ENCODE measurements at regions not wholly inside any gene's neighbourhood (a gene's known extent, or its start where the extent isn't known, plus 50 kb on each side); places are given as distances from the start of the nearest gene placed in this dataset.

DNA sequence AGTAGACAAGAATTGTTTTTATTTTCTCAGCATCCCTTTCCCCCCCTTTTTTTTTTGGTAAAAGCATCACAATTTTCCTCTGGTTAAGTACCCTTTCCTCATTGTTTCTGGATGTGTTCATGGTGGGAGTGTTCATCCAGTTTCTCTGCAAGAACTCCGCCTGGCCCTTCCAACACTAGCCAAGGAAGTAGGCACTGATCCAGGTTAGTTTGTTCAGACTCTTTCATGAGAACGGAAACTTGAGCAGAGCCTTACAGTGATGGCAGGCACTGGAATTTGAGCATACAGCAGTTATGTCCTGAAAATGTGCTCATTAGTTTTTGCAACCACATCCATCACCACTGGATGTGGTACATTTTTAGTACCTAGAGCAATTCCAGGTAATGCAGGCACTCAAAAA is 336.1 kb upstream of the BOD1L1 start:
- no peak for DNase-seq (ENCODE audit: low spot score)
- intact Hi-C loops (cut with DNase I), result no loop called here

DNA sequence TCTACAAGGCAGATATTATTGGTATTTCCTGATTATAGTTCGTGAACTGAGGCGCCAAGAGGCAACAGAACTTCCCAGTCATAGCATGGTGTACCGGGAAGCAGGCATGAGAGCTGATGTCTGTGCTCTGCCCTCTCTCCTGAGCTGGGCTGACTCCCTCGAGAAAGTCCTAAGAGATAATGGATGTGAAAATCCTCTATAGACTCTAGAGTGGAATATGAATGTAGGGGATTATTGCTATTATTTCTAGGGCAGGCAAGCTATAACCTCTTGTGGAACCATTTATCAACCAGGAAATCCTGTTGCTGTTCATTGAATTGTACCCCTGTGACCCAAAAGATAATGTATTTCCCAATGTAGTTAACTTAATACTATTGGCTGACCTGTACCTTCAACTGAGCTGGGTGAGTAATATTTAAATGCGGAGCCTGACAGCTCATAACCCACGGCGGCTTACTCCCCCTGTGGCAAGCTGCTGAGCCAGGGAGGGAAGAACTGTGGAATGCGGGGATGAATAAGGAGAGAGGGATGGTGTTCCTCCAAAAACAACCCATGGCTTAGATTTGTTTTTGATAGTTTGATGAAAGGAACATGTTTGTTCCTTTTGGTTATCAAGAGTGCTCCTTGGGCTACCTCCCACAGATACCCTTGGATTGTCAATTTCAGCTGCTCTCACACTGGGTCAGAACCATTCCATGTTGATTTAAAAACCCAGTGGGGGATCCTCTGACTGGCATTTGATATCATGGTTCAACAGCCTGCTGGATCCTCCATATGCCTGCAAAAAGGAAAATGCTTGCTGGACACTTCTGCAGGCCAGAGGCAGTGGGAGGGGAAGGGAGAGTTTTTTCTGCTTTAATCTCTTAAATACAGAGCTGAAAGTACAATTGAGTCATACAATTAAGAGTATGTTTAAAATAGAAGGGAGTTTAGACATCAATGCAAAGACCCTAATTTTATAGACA is 339.0 kb upstream of the BOD1L1 start:
- intact Hi-C loops (cut with DNase I), result no loop called here
- no peak for DNase-seq (ENCODE audit: low spot score)

DNA sequence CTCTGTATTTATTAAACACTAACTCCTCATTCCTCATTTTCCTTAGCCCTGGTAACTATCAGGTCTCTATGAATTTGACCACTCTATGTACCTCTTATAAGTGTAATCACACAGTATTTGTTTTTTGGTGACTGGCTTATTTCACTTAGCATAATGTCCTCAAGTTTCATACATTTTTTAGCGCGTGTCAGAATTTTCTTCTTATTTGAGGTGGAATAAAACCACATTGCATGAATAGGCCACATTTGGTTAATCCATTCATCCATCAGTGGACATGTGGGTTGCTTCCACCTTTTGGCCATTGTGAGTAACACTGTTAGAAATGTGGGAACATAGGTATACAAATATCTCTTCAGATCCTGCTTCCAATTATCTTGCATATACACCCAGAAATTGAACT is 341.2 kb upstream of the BOD1L1 start:
- intact Hi-C loops (cut with DNase I), result no loop called here
- DNase-seq (ENCODE audit: low spot score), result no peak

DNA sequence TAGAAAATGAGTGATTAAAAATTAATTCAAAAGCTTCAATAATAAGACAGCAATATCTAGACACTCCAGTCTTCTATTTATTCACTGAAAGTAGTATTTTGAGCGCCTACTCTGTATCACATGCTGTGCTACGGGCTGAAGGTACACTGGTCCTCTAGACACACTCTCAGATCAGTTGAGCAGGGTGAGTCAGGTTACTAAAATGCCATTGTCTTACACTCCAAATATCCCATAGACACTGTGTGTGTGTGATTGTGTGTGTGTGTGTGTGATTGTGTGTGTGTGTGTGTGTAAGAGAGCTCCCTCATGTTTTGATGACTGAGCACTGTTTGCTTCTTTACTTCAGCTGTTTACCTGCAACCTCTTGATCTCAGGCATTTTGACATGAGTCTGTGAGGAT is 342.8 kb upstream of the BOD1L1 start:
- DNase-seq (ENCODE audit: low spot score), result no peak
- intact Hi-C loops (cut with DNase I), result no loop called here

DNA sequence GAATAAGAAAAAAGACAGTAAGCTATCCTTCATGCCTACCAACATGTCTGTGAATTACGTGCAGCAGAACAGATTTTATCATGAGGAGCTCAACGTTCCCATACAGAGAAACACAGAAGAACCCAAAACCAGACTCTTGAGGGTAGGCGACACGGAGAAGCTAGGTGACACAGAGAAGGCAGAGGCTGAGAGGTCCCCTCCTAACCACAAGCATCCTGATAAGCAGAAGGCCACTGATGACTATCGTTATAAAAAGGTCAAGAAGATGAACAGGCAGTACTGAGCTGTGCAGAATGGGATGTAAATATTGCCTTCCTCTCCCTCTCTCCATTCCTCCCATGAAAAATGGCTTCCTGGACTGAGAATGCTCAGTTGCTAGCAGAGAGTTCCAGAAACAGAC is 350.2 kb upstream of the BOD1L1 start:
- no peak for DNase-seq (ENCODE audit: low spot score)
- intact Hi-C loops (cut with DNase I), result no loop called here

DNA sequence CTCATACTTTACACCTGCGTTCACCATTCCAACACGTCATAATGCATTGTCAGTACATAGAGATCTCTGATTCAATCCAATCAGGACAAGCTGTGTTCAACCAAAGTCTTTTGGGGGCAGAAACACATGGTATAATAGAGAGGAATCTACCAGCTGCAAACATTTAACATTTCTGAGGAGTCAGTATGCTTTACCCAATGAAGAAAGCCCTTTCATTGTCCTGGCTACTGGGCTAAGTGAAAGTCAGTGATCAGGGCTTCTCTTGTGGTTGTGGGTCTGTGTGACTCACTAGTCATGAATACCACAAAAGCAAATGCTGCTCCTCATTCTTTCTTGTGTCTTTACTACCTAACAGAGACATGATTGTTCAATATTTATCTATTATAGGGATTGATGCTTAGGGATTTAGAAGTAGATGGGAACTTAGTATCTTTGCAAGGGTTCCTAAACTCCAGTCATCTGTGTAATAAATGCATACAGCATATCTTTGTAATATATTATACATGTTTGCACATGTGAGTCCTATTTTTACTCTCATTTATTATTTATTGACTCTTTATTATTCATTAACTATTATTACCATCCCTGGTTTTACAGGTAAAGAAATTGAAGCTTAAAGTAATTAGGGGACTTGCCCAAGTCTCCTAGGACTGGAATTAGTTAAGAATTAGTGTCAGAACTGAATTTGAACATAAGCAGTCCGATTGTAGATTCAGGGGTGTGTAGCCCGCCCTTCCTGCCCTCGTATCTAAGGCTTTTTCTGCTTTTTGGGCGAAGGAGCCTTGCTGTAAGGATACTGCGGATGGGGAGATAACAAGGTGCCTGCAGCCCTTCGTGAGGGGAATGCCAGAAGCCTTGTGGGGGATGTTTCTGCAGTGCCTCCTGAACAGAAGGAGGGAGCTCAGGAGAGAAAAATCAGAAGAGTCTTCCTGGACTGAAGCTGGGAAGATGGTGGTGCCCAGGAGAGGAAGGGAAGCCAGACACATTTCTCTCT is 353.1 kb upstream of the BOD1L1 start:
- intact Hi-C loops (cut with DNase I), result no loop called here
- no peak for DNase-seq (ENCODE audit: low spot score)

DNA sequence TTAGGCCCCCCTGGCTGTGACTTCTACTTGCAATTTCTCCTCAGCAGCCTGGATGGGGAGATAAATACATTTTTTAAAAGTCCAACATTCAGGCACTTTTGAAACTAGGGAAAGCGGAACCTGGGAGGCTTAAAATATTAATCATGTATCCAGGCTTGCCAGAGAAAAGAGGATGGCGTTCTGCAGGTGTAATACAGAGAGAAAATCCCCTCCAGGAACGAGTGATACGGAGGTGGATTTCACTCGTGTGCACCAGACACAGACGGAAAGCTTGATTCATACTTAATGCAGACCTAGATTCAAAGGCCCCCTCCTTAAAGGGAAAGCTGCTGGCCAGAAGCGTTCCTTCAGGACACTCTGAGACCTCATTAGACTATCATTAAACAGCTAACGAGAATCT is 354.0 kb upstream of the BOD1L1 start:
- DNase-seq (ENCODE audit: low spot score), result no peak
- intact Hi-C loops (cut with DNase I), result no loop called here

DNA sequence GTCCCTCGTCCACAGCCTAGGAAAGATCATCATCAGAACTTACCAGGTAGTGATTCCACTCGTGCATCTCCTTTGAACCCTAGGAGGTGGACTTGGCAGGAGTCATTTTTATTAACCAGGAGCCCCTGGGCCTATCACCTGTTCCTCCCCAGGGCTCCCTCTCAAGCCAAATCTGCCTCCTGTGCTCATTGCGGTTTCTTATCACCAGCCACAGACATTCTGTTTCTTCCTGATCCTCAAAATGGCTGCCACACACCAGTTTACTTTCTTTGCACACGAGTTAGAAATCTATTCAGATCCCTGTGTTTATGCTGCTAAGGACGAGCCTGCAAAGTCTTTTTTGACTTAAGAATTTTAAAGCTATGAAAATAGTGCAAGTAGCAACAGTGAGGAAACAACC is 354.5 kb upstream of the BOD1L1 start:
- intact Hi-C loops (cut with DNase I), result no loop called here
- DNase-seq (ENCODE audit: low spot score), result no peak

DNA sequence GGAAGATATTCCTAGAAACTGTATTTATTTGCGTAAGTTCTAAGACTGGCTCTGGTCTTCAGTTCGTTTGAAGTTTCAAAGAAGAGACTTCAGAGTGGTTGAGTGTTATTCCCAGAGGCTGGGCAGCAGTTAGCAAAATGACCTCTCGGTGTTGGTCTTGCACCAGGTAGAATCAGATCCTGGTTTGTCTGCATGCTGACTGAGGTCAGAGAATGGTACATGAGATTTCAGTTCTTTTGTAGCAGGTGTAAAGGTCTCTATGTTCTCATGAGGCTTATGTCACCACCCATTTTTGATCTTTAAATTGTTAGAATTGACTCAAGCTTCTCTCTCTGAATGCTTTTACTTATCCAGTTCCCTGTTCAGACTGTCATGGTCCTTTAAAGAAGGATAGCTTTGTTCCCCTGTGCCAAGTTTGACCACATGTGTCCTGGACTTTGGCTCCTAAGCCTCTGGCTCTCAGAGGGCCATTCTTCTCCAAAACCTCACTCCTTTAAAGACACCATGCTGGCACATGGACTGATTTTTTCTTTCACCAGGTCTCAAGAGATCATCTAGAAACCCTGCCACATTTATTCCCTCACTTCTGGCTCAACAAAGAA is 355.8 kb upstream of the BOD1L1 start:
- intact Hi-C loops (cut with DNase I), result no loop called here
- no peak for DNase-seq (ENCODE audit: low spot score)

DNA sequence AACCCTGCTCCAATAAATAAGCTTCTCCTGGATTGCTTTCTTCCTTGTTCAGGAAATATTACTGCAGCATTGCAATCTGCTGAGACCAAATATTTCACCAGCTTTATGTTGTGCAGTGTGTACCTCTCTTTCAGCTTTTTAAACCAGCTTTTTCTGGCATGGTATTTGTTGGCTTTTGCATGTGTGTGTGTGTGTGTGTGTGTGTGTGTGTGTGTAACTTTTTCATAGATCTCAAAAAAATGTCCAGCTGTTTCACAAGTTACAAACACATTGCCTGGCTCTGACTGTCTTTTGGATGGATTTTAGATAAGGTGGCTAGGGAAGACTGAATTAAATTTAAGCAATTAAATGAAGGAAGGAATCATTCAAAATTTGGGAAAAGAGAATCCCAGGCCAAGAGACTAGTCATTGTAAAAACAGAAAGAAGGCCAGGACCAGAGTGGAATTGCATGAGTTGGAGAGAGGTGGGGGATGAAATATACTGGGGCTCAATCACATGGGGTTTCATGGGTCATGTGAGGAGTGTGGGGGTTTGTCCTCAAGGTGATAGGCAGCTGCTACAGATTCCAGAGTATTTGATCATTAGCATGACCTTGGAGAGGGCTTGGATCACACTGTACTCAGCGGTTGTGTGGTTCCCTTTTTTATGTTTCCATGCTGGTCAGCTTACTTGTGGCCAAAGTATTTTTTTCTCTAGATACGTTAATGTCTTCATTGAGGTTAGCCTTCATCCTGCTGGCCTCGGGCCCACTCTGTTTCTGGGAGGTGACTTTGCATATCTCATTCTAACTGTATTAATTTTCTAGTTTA is 357.7 kb upstream of the BOD1L1 start:
- intact Hi-C loops (cut with DNase I), result no loop called here
- no peak for DNase-seq (ENCODE audit: low spot score)

DNA sequence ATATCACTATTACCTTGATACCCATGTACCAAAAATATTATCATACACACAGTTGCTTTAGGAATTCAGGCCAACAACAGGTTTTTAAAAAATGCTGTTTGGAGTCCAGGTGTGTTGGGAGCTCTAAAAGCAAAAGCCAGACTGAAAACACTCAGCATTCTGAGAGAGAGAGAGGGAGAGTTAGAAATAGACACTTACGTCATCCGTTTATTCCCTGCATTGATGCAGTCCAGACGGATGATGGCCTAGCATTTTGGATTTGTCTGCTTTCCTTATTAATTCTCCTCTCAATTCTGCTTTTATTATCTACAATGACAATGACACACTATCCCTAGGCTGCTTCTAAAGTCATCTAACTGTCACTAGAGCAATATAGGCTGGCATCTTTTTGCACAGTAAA is 358.3 kb upstream of the BOD1L1 start:
- intact Hi-C loops (cut with DNase I), result no loop called here
- DNase-seq (ENCODE audit: low spot score), result no peak

DNA sequence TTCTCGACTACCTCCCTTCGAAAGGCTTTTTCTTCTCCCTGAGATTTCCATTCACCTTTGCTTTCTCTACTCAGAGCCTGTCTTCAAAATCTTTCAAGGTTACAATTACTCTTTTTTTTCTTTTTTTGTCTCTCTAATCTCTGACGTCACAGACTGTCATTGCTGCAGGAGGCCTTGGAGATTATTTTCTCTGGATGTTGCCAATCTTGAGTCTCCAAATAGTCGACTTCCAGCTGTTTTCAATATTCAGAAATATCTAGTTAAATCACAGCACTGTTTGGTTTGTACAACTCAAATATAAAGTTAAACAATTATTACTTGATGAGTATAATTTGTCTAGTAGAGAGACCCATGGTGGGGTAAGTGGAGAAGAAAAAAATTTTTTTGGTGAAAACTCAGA is 359.0 kb upstream of the BOD1L1 start:
- intact Hi-C loops (cut with DNase I), result no loop called here
- DNase-seq (ENCODE audit: low spot score), result no peak

DNA sequence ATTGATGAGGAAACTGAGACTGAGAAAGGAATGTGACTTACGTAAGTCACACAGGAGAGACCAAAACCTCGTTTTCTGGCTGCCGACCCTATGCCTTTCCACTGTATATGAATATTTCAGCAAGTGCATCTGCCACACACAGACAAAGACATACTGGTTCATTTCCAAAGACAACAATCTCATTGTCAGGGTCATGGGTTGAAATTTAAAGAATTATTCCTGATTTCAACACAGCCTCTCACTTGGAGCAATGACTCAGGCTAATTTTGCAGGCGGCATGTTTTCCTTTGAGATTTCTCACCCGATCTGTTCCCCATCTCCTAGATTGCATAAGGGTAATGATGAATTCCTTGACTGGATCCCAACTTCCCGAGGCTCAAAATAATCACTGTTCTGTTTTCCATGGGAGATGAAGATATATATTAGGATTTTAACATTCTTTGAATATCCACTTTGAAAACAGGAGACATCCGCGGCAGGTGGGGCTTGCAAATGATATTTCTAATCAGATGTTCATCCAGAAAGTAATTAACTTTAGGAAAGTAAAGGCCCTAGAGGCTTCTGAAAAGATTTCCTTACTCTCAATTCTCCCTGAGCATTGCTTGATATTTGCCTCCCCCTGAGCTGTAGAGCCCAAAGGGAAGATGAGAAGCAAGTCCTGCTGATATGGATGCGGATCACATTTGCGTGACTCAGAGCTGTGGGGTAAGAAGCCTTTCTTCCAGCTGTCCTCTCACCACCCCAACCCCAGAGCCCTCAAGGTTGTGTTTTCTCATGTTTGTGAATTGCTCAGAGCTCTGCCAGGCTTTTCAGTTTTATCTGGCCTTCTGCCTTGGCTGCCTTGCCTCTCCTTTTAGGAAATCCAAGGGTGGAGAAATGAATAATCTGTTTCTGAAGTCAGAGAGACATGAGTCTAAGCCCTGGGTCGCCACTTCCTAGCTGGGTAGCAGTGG is 361.1 kb upstream of the BOD1L1 start:
- intact Hi-C loops (cut with DNase I), result no loop called here
- peak; percentile 85 for DNase-seq (ENCODE audit: low spot score)

DNA sequence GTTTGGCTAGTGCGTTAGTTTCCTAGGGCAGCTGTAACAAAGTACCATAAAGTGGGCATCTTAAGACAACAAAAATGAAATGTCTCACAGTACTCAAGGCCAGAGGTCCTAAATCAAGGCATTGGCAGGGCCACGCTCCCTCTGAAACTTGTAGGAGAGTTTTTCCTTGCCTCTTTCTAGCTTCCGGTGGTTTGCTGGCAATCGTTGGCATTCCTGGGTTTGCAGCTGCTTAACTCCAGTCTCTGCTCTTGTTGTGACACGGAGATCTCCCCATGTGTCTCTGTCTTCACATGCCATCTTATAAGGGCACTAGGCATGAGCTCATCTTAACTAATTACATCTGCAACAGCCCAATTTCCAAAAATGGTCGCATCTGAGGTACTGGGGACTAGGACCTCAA is 362.0 kb upstream of the BOD1L1 start:
- intact Hi-C loops (cut with DNase I), result no loop called here
- DNase-seq (ENCODE audit: low spot score), result no peak

DNA sequence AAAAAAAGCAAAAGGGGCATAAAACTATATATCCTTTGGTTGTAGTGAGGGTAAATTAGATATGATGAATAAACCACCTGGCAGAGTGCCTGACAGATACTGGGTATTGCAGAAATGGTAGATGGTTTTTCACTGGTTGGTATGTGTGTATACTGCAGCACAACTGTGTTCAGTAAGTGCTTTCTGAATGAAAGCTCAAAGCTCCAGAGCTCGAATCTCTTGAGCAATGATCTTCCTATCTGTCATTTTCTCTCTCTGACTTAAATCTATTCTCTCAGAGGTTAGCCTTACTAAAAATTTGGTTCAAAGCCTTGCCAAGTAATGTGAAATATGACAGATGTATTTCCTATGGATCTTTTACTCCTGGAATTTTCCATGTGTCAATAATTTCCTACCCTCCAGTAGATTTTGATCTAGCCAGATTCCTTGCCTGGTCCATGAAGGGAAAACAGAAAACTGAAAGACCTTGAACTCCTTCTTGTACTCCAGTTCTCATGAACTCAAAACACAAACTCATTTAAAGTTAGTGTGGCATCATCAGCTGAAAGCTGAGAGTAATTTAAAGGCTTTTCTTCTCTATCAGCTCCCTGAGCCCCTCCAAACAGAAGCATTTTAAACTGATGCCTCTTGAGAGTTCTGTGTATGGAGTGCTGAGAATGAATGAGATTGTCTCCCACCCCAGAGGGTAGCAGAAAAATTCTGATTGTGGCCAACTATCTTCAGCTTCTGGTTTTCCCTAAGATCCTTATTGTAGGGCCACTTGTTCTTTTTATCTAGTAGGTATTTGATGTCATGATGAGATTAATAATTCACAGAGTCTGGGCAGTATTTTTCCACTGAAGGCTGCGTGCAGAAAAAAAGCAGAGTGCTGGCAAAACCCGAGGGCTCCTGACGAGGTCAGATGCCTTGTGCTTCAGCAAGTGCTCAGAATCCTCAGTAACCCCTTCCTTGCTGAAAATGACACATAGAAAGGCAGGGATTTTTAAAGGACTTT is 363.4 kb upstream of the BOD1L1 start:
- DNase-seq (ENCODE audit: low spot score), result no peak
- intact Hi-C loops (cut with DNase I), result no loop called here

DNA sequence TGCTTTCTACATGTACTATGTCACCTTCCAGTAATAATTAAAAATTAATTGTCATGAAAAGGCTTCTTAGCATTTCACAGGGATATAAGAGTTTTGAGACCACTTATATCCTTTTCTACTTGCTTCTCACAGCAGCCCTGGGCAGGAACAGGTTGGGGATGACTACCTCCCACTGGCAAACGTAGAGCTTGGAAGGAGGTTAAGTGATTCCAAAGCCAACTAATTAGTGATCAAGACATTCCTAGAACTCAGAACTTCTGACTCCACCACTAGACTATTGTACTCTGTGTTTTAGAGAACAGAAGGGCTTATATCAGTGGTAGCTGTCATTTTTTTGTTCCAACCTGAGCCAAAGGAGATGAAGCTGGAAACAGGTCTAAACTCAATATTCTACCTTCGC is 364.5 kb upstream of the BOD1L1 start:
- intact Hi-C loops (cut with DNase I), result no loop called here
- DNase-seq (ENCODE audit: low spot score), result no peak

DNA sequence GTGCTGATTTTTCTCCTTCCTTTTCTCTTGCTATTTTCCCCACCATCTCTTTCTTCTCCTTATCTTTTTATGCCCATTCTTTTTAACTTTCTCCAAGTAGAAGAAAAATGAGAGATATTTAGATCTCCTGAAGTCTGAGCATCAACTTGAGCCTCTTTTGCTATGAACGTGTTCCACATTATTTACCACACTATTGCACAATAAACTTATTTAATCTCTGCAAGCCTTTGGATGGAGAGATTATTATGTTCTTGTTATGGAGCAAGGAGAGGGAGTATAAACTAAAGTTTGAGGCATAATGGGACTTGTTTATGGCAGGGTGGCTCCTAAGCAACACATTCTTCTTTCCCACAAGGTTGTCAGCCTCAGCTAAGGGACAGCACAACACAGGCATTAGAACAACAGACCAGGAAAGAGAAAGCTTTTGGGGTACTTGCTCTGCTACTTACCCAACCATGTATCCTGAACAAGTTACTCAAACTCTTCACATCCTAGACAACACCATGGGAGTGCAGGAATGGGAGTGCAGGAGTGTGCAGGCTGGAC is 365.5 kb upstream of the BOD1L1 start:
- intact Hi-C loops (cut with DNase I), result no loop called here
- no peak for DNase-seq (ENCODE audit: low spot score)
